Adrenal gland (tissue), 9 donors: ENCODE measurements at regions not wholly inside any gene's neighbourhood (a gene's known extent, or its start where the extent isn't known, plus 50 kb on each side); places are given as distances from the start of the nearest gene placed in this dataset.
"Not testable (repeated sequence)": the region's sequence is repeated elsewhere in the genome, so short reads cannot be mapped to it uniquely, and the experiment has no call there.

Experiments
- DNase-seq, 7 donors: peaks; one replicate each; pipeline ENCODE4 v3.0.0-alpha.2; 2019 to 2020
- H3K27ac ChIP-seq, 5 donors: fragments of 200-600 bp; sonication (generic) in 4 of 5; 1 replicate in 3 of 5; 2 replicates in 2 of 5; pipeline versions ENCODE4 v1.5.1 to v1.8.0; 2016 to 2020; ENCODE audit warnings: mild to moderate bottlenecking in 1 of 5
- H3K27me3 ChIP-seq: fragments of 200-600 bp; 2 replicates; pipeline ENCODE4 v1.8.0; 2021
- H3K36me3 ChIP-seq, 2 donors: fragments of 200-600 bp; replicated peaks in 1 of 2; 1 replicate in 1 of 2; 2 replicates in 1 of 2; pipeline versions ENCODE4 v1.5.1 to v1.8.0; 2018 to 2022
- H3K4me1 ChIP-seq, 2 donors: fragments of 200-600 bp; replicated peaks in 1 of 2; 1 replicate in 1 of 2; 2 replicates in 1 of 2; pipeline versions ENCODE4 v1.5.1 to v1.8.0; 2018 to 2021
- H3K4me3 ChIP-seq, 4 donors: fragments of 200-600 bp; sonication (generic) in 3 of 4; one replicate each; pipeline ENCODE4 v1.5.1; 2016 to 2018
- H3K9me3 ChIP-seq, 3 donors: fragments of 200-600 bp; sonication (generic) in 1 of 3; replicated peaks in 1 of 3; 1 replicate in 2 of 3; 2 replicates in 1 of 3; pipeline versions ENCODE4 v1.5.1 to v1.8.0; 2016 to 2021
- WGBS, 4 donors: extraction: QIAGEN DNeasy Blood & Tissue Kit in 2 of 4; methylation state at CpG; one replicate each; pipeline versions ENCODE4 v1.1.5 to v1.1.7; 2013 to 2017; 5-methylcytosine and 5-hydroxymethylcytosine counted together
- intact Hi-C, 2 donors: fragments of 100-400 bp; cut with DNase I; formaldehyde crosslinking; loops; one replicate each; pipeline versions ENCODE4 v1.14.1 to v1.15.0; 2022 to 2023
- donor health status: healthy with polysubstance abuse.
- donor health status: Bipolar disorder and iron deficiency.
- donor health status: DM: yes; HTN: yes; CAD: no.
- donor health status: DM: no; HTN: no; CAD: no.
- donor health status: DM: no; HTN: no; CAD: no.

GRCh38 chr1:206314951-206315636 is 111.8 kb downstream of the SRGAP2 start:
- H3K36me3 ChIP-seq, H3K27ac ChIP-seq, H3K27me3 ChIP-seq, DNase-seq, H3K4me3 ChIP-seq, H3K9me3 ChIP-seq, H3K4me1 ChIP-seq, intact Hi-C loops: not testable (repeated sequence)
- 93 to 100% methylated on average over 1 of the region's 6 CpGs; no CpG with 5 or more reads in 2 of the 4 donors for WGBS, 4 donors

DNA sequence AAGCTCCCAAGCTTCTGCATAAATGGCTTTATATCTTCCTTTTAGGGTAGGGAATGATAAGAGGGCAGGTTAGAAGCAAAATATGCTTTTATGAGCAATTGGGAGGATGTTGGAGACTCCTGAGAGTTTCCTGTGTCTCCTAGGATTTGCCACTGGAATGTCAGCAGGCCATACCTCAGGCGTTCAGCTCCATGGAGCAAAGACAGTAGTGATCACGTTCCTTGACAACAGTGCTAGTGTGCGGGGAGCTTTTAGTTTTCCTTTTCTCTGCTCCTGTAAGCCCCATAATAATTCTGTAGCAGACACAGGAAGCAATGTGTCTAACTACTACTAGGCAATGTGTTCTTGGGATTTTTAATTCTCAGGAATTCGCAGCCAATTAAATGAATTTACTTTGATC is 113.6 kb downstream of the SRGAP2 start:
- intact Hi-C loops, H3K4me3 ChIP-seq, H3K9me3 ChIP-seq, H3K27me3 ChIP-seq, H3K36me3 ChIP-seq, DNase-seq, H3K4me1 ChIP-seq, H3K27ac ChIP-seq: not testable (repeated sequence)
- WGBS, 4 donors = no CpG with 5 or more reads among the region's 4 CpGs

GRCh38 chr1:206317878-206318514 is 114.7 kb downstream of the SRGAP2 start:
- H3K27ac ChIP-seq, H3K4me3 ChIP-seq, DNase-seq, H3K9me3 ChIP-seq, H3K27me3 ChIP-seq, intact Hi-C loops, H3K36me3 ChIP-seq, H3K4me1 ChIP-seq: not testable (repeated sequence)
- 87 to 90% (median 88%) methylated on average over 3 of the region's 5 CpGs for WGBS, 4 donors

DNA sequence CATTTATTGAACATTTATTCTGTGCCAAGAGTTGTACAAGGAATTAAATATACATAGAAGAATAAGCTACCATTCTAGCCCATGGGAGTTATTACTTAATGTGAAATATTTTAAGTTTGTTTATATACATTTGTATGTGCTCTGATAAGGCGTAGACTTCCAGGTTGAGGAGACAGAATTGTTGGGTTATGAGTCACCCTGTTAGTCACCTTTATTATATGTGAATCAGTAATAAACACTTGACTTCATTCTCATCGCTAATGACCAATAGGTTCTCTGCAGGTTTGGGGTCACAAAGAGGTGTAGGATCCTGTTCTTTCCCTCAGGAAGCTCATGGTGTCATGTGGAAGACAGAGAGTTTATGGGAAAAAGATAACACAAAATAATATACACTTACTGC is 116.9 kb downstream of the SRGAP2 start:
- H3K36me3 ChIP-seq, H3K27me3 ChIP-seq, DNase-seq, H3K9me3 ChIP-seq, H3K4me1 ChIP-seq, H3K27ac ChIP-seq, H3K4me3 ChIP-seq, intact Hi-C loops: not testable (repeated sequence)
- WGBS, 4 donors = no CpG with 5 or more reads among the region's 2 CpGs

GRCh38 chr1:206326159-206326939 is 123.0 kb downstream of the SRGAP2 start:
- H3K4me3 ChIP-seq, H3K36me3 ChIP-seq, intact Hi-C loops, H3K4me1 ChIP-seq, DNase-seq, H3K9me3 ChIP-seq, H3K27me3 ChIP-seq, H3K27ac ChIP-seq: not testable (repeated sequence)
- WGBS, 4 donors = 13 to 60% (median 37%) methylated on average over 3 to 5 of the region's 6 CpGs

- H3K36me3 ChIP-seq, H3K4me1 ChIP-seq, intact Hi-C loops, DNase-seq, H3K9me3 ChIP-seq, H3K4me3 ChIP-seq, H3K27me3 ChIP-seq, H3K27ac ChIP-seq: not testable (repeated sequence)
- WGBS, 4 donors = 88 to 100% methylated on average over 1 to 2 of the region's 5 CpGs; no CpG with 5 or more reads in 2 of the 4 donors
Measured at GRCh38 chr1:206331597-206331996, 128.3 kb downstream of the SRGAP2 start.

DNA sequence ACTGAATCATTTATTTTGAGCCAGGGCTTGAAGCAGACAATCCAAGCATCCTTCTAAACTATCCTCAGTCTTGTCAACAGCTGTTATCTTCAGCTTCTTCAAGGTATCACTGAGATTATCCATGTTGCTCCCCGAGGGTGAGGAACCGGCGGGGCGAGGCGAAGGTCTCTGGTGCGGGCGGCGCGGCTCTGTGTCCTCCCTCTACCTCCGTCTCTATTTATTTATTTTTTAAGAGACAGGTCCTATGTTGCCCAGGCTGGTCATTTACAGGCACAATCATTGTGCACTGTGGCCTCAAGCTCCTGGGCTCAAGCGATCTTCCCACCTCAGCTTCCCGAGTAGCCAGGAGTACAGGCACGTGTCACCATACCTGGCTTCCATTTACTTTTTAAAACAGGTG is 130.0 kb downstream of the SRGAP2 start:
- H3K36me3 ChIP-seq, DNase-seq, H3K27ac ChIP-seq, intact Hi-C loops, H3K4me1 ChIP-seq, H3K27me3 ChIP-seq, H3K4me3 ChIP-seq, H3K9me3 ChIP-seq: not testable (repeated sequence)
- WGBS, 4 donors = 94 to 100% (median 99%) methylated on average over 3 to 11 of the region's 13 CpGs; no CpG with 5 or more reads in 1 of the 4 donors

DNA sequence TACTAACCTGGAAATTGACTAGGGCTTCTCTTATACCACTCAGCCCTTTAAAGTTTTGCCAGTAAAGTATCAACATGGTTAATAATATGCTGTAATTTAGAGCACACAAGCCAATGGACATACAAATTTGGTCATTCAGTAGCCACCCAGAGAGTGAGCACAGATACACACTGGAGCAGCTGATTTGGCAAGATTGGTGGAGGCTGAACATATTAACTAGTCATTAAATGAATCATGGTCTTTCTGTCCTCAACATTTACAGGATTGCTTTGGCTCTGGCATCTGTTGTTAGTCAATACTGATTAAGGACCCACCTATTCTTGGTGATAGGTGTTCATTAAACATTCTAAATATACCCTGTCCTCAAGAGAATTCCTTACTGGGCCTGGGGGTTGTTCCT is 130.6 kb downstream of the SRGAP2 start:
- H3K4me3 ChIP-seq, H3K4me1 ChIP-seq, H3K27ac ChIP-seq, DNase-seq, intact Hi-C loops, H3K9me3 ChIP-seq, H3K27me3 ChIP-seq, H3K36me3 ChIP-seq: not testable (repeated sequence)

DNA sequence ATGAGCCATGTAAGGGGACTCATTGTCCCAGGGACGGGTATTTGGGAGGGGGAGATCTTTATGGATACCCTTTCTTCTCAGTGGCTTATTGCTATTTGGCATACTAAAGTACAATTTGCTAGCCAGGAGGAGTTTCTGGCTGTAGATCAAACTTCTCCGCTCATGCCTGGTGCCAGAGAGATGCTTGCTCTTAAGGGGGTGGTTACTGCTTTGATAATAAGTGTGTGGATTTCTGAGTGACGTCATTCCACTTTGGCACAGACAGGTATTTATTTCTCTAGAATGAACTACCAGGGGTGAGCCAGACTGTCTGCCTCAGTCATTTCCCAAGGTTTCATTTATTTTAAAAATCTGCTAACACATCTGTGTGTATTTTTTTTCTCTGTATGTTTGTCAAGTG is 131.1 kb downstream of the SRGAP2 start:
- H3K27me3 ChIP-seq, DNase-seq, H3K27ac ChIP-seq, intact Hi-C loops, H3K4me3 ChIP-seq, H3K9me3 ChIP-seq, H3K36me3 ChIP-seq, H3K4me1 ChIP-seq: not testable (repeated sequence)
- 79 to 82% (median 80%) methylated on average over 3 of the region's 3 CpGs for WGBS, 4 donors

GRCh38 chr1:206335162-206335561 is 131.8 kb downstream of the SRGAP2 start:
- H3K27me3 ChIP-seq, H3K4me1 ChIP-seq, H3K4me3 ChIP-seq, DNase-seq, H3K27ac ChIP-seq, H3K36me3 ChIP-seq, intact Hi-C loops, H3K9me3 ChIP-seq: not testable (repeated sequence)
